ENCODE measurements at regions not wholly inside any gene's neighbourhood (a gene's known extent, or its start where the extent isn't known, plus 50 kb on each side); places are given as distances from the start of the nearest gene placed in this dataset.
"Not testable (repeated sequence)": the region's sequence is repeated elsewhere in the genome, so short reads cannot be mapped to it uniquely, and the experiment has no call there.

- H3K36me3 Mint-ChIP-seq (ENCODE audit: low read depth): no peaks in the 10 kb centered on the region
- peaks cover 3% of the 10 kb centered on the region for H3K4me1 Mint-ChIP-seq (ENCODE audit: low read depth)
- no peak for DNase-seq (ENCODE audit: low spot score)
- no peak overlapping the region for H3K4me3 Mint-ChIP-seq (ENCODE audit: unreplicated experiment)
- no peak overlapping the region for H3K27ac Mint-ChIP-seq (ENCODE audit: unreplicated experiment)
- TF ChIP-seq, protein P1, sequence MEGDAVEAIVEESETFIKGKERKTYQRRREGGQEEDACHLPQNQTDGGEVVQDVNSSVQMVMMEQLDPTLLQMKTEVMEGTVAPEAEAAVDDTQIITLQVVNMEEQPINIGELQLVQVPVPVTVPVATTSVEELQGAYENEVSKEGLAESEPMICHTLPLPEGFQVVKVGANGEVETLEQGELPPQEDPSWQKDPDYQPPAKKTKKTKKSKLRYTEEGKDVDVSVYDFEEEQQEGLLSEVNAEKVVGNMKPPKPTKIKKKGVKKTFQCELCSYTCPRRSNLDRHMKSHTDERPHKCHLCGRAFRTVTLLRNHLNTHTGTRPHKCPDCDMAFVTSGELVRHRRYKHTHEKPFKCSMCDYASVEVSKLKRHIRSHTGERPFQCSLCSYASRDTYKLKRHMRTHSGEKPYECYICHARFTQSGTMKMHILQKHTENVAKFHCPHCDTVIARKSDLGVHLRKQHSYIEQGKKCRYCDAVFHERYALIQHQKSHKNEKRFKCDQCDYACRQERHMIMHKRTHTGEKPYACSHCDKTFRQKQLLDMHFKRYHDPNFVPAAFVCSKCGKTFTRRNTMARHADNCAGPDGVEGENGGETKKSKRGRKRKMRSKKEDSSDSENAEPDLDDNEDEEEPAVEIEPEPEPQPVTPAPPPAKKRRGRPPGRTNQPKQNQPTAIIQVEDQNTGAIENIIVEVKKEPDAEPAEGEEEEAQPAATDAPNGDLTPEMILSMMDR (IDR thresholded peaks at IDR 0.05): no peak
- peaks cover 9% of the 10 kb centered on the region for H3K27me3 Mint-ChIP-seq (ENCODE audit: low read depth)
- H3K9me3 Mint-ChIP-seq (ENCODE audit: low read depth): peaks cover 10% of the 10 kb centered on the region
Observed at GRCh38 chr1:215018555-215018954, 64.0 kb upstream of the KCNK2 start.

DNA sequence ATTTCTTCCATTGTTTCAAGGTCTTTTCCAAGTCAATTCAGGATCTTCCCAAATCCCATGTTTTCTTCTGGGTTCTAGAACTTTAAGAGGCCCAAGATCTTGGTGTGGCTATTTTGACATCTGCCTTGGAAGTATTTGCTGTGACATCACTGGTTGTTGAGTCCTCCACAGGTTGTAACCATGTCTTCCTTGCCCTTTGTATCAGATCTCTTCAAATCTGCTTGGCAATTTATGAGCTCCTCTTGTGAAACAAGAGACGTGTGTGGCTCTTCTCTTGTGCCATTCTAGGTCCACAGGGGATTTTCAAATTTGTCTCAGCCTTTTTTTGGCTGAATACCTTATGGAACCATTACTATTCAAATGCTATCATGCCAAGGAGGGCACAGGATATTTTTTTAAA is 60.3 kb upstream of the KCNK2 start:
- no peak overlapping the region for H3K27ac Mint-ChIP-seq (ENCODE audit: unreplicated experiment)

GRCh38 chr1:215022741-215023141 is 59.8 kb upstream of the KCNK2 start:
- H3K27ac Mint-ChIP-seq (ENCODE audit: unreplicated experiment): peak overlapping the region; percentile 27
- DNase-seq (ENCODE audit: low spot score): no peak
- peaks cover 3% of the 10 kb centered on the region for H3K4me1 Mint-ChIP-seq (ENCODE audit: low read depth)
- H3K4me3 Mint-ChIP-seq (ENCODE audit: unreplicated experiment): no peak overlapping the region
- TF ChIP-seq, protein P1 (IDR thresholded peaks at IDR 0.05): no peak
- H3K27me3 Mint-ChIP-seq (ENCODE audit: low read depth): peaks cover 10% of the 10 kb centered on the region
- H3K36me3 Mint-ChIP-seq (ENCODE audit: low read depth): no peaks in the 10 kb centered on the region
- H3K9me3 Mint-ChIP-seq (ENCODE audit: low read depth): no peaks in the 10 kb centered on the region

More for the DNA sequence above, 60.3 kb upstream of the KCNK2 start:
- peaks cover 10% of the 10 kb centered on the region for H3K27me3 Mint-ChIP-seq (ENCODE audit: low read depth)
- no peak overlapping the region for H3K4me3 Mint-ChIP-seq (ENCODE audit: unreplicated experiment)
- H3K36me3 Mint-ChIP-seq (ENCODE audit: low read depth): no peaks in the 10 kb centered on the region
- peaks cover 2% of the 10 kb centered on the region for H3K9me3 Mint-ChIP-seq (ENCODE audit: low read depth)
- no peak for DNase-seq (ENCODE audit: low spot score)
- peaks cover 3% of the 10 kb centered on the region for H3K4me1 Mint-ChIP-seq (ENCODE audit: low read depth)
- TF ChIP-seq, protein P1 (IDR thresholded peaks at IDR 0.05): no peak

- TF ChIP-seq, protein P1 (IDR thresholded peaks at IDR 0.05): no peak
- Mint-ChIP-seq H3K4me1 (ENCODE audit: low read depth) (peaks cover 3% of the 10 kb centered on the region), H3K27me3 (ENCODE audit: low read depth) (peaks cover 10% of the 10 kb centered on the region), H3K36me3 (ENCODE audit: low read depth) (no peaks in the 10 kb centered on the region), H3K9me3 (ENCODE audit: low read depth) (no peaks in the 10 kb centered on the region), H3K4me3 (ENCODE audit: unreplicated experiment) (no peak overlapping the region), H3K27ac (ENCODE audit: unreplicated experiment) (no peak overlapping the region)
- DNase-seq (ENCODE audit: low spot score): no peak
Observed at GRCh38 chr1:215023155-215023832, 59.2 kb upstream of the KCNK2 start.

DNA sequence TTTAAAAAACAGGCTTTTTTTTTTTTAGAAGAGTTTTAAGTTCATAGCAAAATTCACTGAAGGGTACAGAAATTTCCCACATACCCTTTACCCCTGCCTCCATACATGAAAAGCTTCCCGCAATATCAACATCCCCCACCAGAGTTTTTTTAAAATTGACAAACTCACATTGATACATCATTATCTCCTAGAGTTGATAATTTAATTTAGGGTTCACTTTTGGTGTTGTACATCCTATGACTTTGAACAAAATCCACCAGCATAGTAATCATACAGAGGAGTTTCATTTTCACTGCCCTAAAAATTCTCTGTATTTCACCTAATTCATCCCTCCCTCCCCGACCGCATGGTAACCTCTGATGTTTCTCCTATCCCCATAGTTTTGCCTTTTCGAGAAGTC is 53.6 kb upstream of the KCNK2 start:
- no peaks in the 10 kb centered on the region for H3K9me3 Mint-ChIP-seq (ENCODE audit: low read depth)
- no peaks in the 10 kb centered on the region for H3K4me1 Mint-ChIP-seq (ENCODE audit: low read depth)
- TF ChIP-seq, protein P1 (IDR thresholded peaks at IDR 0.05): no peak
- no peaks in the 10 kb centered on the region for H3K36me3 Mint-ChIP-seq (ENCODE audit: low read depth)
- H3K4me3 Mint-ChIP-seq (ENCODE audit: unreplicated experiment): no peak overlapping the region
- no peak for DNase-seq (ENCODE audit: low spot score)
- H3K27me3 Mint-ChIP-seq (ENCODE audit: low read depth): peaks cover 18% of the 10 kb centered on the region
- H3K27ac Mint-ChIP-seq (ENCODE audit: unreplicated experiment): no peak overlapping the region

DNA sequence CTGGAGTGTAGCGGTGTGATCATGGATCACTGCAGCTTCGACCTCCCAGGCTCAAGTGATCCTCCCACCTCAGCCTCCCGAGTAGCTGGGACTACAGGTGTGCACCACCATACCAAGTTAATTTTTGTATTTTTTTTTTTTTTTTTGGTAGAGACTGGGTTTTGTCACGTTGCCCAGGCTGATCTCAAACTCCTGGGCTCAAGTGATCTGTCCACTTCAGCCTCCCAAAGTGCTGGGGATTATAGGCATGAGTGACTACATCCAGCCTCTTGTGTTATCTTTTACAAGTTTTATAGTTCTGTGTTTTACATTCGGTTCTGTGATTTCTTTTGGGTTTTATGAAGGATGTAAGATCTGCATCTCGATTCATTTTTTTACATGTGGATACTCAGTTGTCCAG is 52.0 kb upstream of the KCNK2 start:
- not testable (repeated sequence) for H3K27ac Mint-ChIP-seq (ENCODE audit: unreplicated experiment); H3K4me1 Mint-ChIP-seq (ENCODE audit: low read depth); H3K4me3 Mint-ChIP-seq (ENCODE audit: unreplicated experiment); H3K36me3 Mint-ChIP-seq (ENCODE audit: low read depth); DNase-seq (ENCODE audit: low spot score); H3K9me3 Mint-ChIP-seq (ENCODE audit: low read depth)
- H3K27me3 Mint-ChIP-seq (ENCODE audit: low read depth): peaks cover 17% of the 10 kb centered on the region

All from chondrocyte (in vitro differentiated cells).